Lung (tissue), 11 donors: ENCODE measurements at regions not wholly inside any gene's neighbourhood (a gene's known extent, or its start where the extent isn't known, plus 50 kb on each side); places are given as distances from the start of the nearest gene placed in this dataset.

Source experiments
- ATAC-seq: fragments of 200-7000 bp; cut with Tn5 transposase; one replicate; pipeline ENCODE4 v1.9.1; 2020; ENCODE audit warnings: moderate number of reproducible peaks; ENCODE audit not compliant: insufficient read depth, low FRiP score
- DNase-seq, 3 donors: peaks; one replicate each; pipeline ENCODE4 v3.0.0-alpha.2; 2013 to 2017
- H3K27ac ChIP-seq, 2 donors: one replicate each; pipeline ENCODE4 v1.5.1; 2013; ENCODE audit warnings: mild to moderate bottlenecking in 2 of 2, moderate library complexity in 2 of 2, control low read depth in 1 of 2, inconsistent platforms in 1 of 2, low read depth in 1 of 2, low read length in 1 of 2
- H3K27me3 ChIP-seq, 3 donors: one replicate each; pipeline ENCODE4 v1.5.1; 2013; ENCODE audit warnings: low read length in 2 of 3; ENCODE audit not compliant: control insufficient read depth in 3 of 3, insufficient read depth in 3 of 3
- H3K36me3 ChIP-seq, 4 donors: one replicate each; pipeline ENCODE4 v1.5.1; 2013; ENCODE audit warnings: low read length in 4 of 4, mild to moderate bottlenecking in 1 of 4, moderate library complexity in 1 of 4; ENCODE audit not compliant: control insufficient read depth in 4 of 4, insufficient read depth in 4 of 4
- H3K4me1 ChIP-seq, 5 donors: one replicate each; pipeline ENCODE4 v1.5.1; 2013; ENCODE audit warnings: low read length in 5 of 5, mild to moderate bottlenecking in 2 of 5, moderate library complexity in 1 of 5; ENCODE audit not compliant: control insufficient read depth in 5 of 5, insufficient read depth in 5 of 5
- H3K4me3 ChIP-seq: one replicate; pipeline ENCODE4 v1.5.1; 2013; ENCODE audit warnings: mild to moderate bottlenecking, control low read depth, moderate library complexity
- H3K9ac ChIP-seq, 2 donors: one replicate each; pipeline ENCODE4 v1.5.1; 2013; ENCODE audit warnings: low read length in 2 of 2, control low read depth in 1 of 2; ENCODE audit not compliant: insufficient read depth in 1 of 2
- H3K9me3 ChIP-seq, 4 donors: one replicate each; pipeline ENCODE4 v1.5.1; 2013; ENCODE audit warnings: low read length in 3 of 4, mild to moderate bottlenecking in 1 of 4, moderate library complexity in 1 of 4; ENCODE audit not compliant: control insufficient read depth in 4 of 4, insufficient read depth in 3 of 4
- CTCF ChIP-seq: IDR thresholded peaks from 2 replicates; pipeline ENCODE4 v1.5.1; 2012; ENCODE audit warnings: mild to moderate bottlenecking; ENCODE audit errors: control extremely low read depth, extremely low read depth
- WGBS, 2 donors: extraction: QIAGEN DNeasy Blood & Tissue Kit; methylation state at CpG; one replicate each; pipeline ENCODE4 v1.1.7; 2013; 5-methylcytosine and 5-hydroxymethylcytosine counted together
- donor health status: control.
- donor health status: control.
- donor health status: Bipolar disorder and iron deficiency.
- donor health status: healthy.
- donor health status: DM: yes; HTN: yes; CAD: no.

- WGBS, 2 donors = 74 to 79% methylated on average over 10 of the region's 10 CpGs
- ATAC-seq (no peak), DNase-seq (no peak)
- Histone ChIP-seq H3K9ac (no peak overlapping the region), H3K4me1 (no peaks in the 10 kb centered on the region), H3K4me3 (no peak overlapping the region), H3K27me3 (peaks cover 0 to 8% (median 7%) of the 10 kb centered on the region in 3 donors), H3K36me3 (no peaks in the 10 kb centered on the region), H3K27ac (no peak overlapping the region), H3K9me3 (no peaks in the 10 kb centered on the region)
- no peak for TF ChIP-seq CTCF
Measured at GRCh38 chr9:135178498-135178897, 91.0 kb downstream of the OLFM1 start.

- no peak for TF ChIP-seq CTCF
- 70 to 88% methylated on average over 10 of the region's 10 CpGs for WGBS, 2 donors
- no peaks in the 10 kb centered on the region for H3K9me3 ChIP-seq
- DNase-seq (no peak), ATAC-seq (no peak)
- H3K4me1 ChIP-seq = no peaks in the 10 kb centered on the region
- no peaks in the 10 kb centered on the region for H3K36me3 ChIP-seq
- no peak overlapping the region for H3K9ac ChIP-seq
- H3K4me3 ChIP-seq = no peak overlapping the region
- H3K27ac ChIP-seq = no peak overlapping the region
- H3K27me3 ChIP-seq = peaks cover 0 to 12% (median 11%) of the 10 kb centered on the region in 3 donors
Measured at GRCh38 chr9:135179041-135179440, 91.6 kb downstream of the OLFM1 start.

- ATAC-seq (no peak), DNase-seq (no peak)
- no peak overlapping the region for H3K4me3 ChIP-seq
- no peak overlapping the region for H3K27ac ChIP-seq
- H3K9me3 ChIP-seq = no peaks in the 10 kb centered on the region
- no peaks in the 10 kb centered on the region for H3K36me3 ChIP-seq
- no peaks in the 10 kb centered on the region for H3K4me1 ChIP-seq
- 82 to 89% methylated on average over 9 of the region's 9 CpGs for WGBS, 2 donors
- peaks cover 0 to 22% (median 21%) of the 10 kb centered on the region in 3 donors for H3K27me3 ChIP-seq
- no peak overlapping the region for H3K9ac ChIP-seq
- TF ChIP-seq CTCF = no peak
Measured at GRCh38 chr9:135179976-135180375, 92.5 kb downstream of the OLFM1 start.

- DNase-seq = no peak
- no peak for TF ChIP-seq CTCF
- WGBS, 2 donors = 79 to 85% methylated on average over 4 of the region's 4 CpGs
Measured at GRCh38 chr9:135180586-135180985, 93.1 kb downstream of the OLFM1 start.

More at GRCh38 chr9:135180586-135180985, 93.1 kb downstream of the OLFM1 start:
- no peak overlapping the region for H3K9ac ChIP-seq
- no peak overlapping the region for H3K4me3 ChIP-seq
- no peaks in the 10 kb centered on the region for H3K9me3 ChIP-seq
- no peak overlapping the region for H3K27ac ChIP-seq
- no peaks in the 10 kb centered on the region for H3K36me3 ChIP-seq
- H3K27me3 ChIP-seq = peaks cover 0 to 27% (median 27%) of the 10 kb centered on the region in 3 donors
- H3K4me1 ChIP-seq = no peaks in the 10 kb centered on the region
- no peak for ATAC-seq
